PC-3 (cell line): ENCODE measurements at regions not wholly inside any gene's neighbourhood (a gene's known extent, or its start where the extent isn't known, plus 50 kb on each side); places are given as distances from the start of the nearest gene placed in this dataset.

Source experiments
- CTCF ChIP-seq: fragments of 300-600 bp; sonication (generic); conservative IDR thresholded peaks from 2 replicates; pipeline ENCODE4 v1.5.1; 2017; ENCODE audit warnings: antibody characterized with exemption, low read depth, mild to moderate bottlenecking, low read length
- EZH2 ChIP-seq: fragments of 300-600 bp; sonication (generic); IDR thresholded peaks from one replicate; pipeline ENCODE4 v1.6.1; 2017; ENCODE audit warnings: antibody characterized with exemption, mild to moderate bottlenecking, low read length; ENCODE audit not compliant: unreplicated experiment

GRCh38 chr11:116189408-116190170 lies 583.2 kb downstream of the BUD13 start:
- no peak for TF ChIP-seq CTCF
- no peak for TF ChIP-seq EZH2
